Fibroblast of lung (primary cell): ENCODE measurements at regions not wholly inside any gene's neighbourhood (a gene's known extent, or its start where the extent isn't known, plus 50 kb on each side); places are given as distances from the start of the nearest gene placed in this dataset.

ENCODE experiments used
- DNase-seq, 2 donors: peaks; one replicate each; pipeline versions ENCODE4 v3.0.0 to v3.0.0-alpha.2; 2010; ENCODE audit warnings: low read depth in 2 of 2
- H2AFZ ChIP-seq: 2 replicates; pipeline ENCODE4 v1.5.1; 2012; ENCODE audit warnings: low read length, control low read depth, inconsistent platforms
- H3K27ac ChIP-seq: 2 replicates; pipeline ENCODE4 v1.5.1; 2011; ENCODE audit warnings: low read length, control low read depth; ENCODE audit not compliant: insufficient read depth
- H3K27me3 ChIP-seq: 2 replicates; pipeline ENCODE4 v1.5.1; 2011; ENCODE audit warnings: mild to moderate bottlenecking, low read length; ENCODE audit not compliant: control insufficient read depth, insufficient read depth
- H3K36me3 ChIP-seq: 2 replicates; pipeline ENCODE4 v1.5.1; 2011; ENCODE audit warnings: low read length; ENCODE audit not compliant: control insufficient read depth, insufficient read depth
- H3K4me1 ChIP-seq: 2 replicates; pipeline ENCODE4 v1.5.1; 2011; ENCODE audit warnings: low read length; ENCODE audit not compliant: control insufficient read depth, insufficient read depth; ENCODE audit errors: extremely low read depth
- H3K4me2 ChIP-seq: 2 replicates; pipeline ENCODE4 v1.5.1; 2011; ENCODE audit warnings: low read length, control low read depth; ENCODE audit not compliant: insufficient read depth; ENCODE audit errors: extremely low read depth
- H3K4me3 ChIP-seq, 4 experiments: fragments of 200-600 bp in 1 of 4; sonication (generic) in 1 of 4; replicated peaks in 1 of 4; 2 replicates each; pipeline ENCODE4 v1.5.1; 2011 to 2016; ENCODE audit warnings: low read length in 4 of 4, low read depth in 3 of 4, mild to moderate bottlenecking in 3 of 4, control low read depth in 2 of 4, inconsistent platforms in 1 of 4, mixed read lengths in 1 of 4; ENCODE audit not compliant: insufficient read depth in 1 of 4; ENCODE audit errors: control extremely low read depth in 1 of 4
- H3K79me2 ChIP-seq: 2 replicates; pipeline ENCODE4 v1.5.1; 2012; ENCODE audit warnings: mild to moderate bottlenecking, low read length, inconsistent platforms; ENCODE audit not compliant: control insufficient read depth, insufficient read depth
- H3K9ac ChIP-seq: 2 replicates; pipeline ENCODE4 v1.5.1; 2011; ENCODE audit warnings: mild to moderate bottlenecking, low read length, control low read depth; ENCODE audit not compliant: insufficient read depth
- H3K9me3 ChIP-seq: 2 replicates; pipeline ENCODE4 v1.5.1; 2012; ENCODE audit warnings: low read depth, low read length; ENCODE audit not compliant: control insufficient read depth, insufficient read depth
- H4K20me1 ChIP-seq: 2 replicates; pipeline ENCODE4 v1.5.1; 2011; ENCODE audit warnings: low read length; ENCODE audit not compliant: control insufficient read depth, insufficient read depth; ENCODE audit errors: extremely low read depth
- CTCF ChIP-seq, 2 donors: IDR thresholded peaks in 1 of 2; conservative IDR thresholded peaks in 1 of 2; 1 replicate in 1 of 2; 2 replicates in 1 of 2; pipeline ENCODE4 v1.5.1; 2011 to 2012; ENCODE audit warnings: low read length in 2 of 2, control low read depth in 1 of 2, inconsistent platforms in 1 of 2, low read depth in 1 of 2, mild to moderate bottlenecking in 1 of 2
- EZH2 ChIP-seq: IDR thresholded peaks from 2 replicates; pipeline ENCODE4 v1.5.1; 2012; ENCODE audit warnings: low read length, control low read depth, mild to moderate bottlenecking; ENCODE audit errors: missing control alignments

DNA sequence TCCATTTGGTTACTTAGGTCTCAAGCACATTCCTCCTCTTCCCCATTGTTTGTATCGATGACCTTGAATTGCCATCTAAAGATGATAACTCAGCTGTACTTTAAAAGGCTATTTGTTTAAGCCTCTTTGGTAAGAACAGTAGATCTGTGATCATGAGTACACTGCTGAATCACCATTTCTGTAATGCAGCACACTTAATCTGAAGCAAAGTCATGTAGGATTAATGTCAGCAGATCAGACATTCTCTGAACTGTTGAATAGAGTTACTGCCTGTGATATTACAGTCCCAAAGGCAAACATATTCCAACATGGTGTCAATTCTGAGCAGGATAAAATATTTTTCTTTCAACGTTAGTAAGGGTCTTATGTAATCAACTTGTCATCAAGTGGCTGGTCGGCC lies 631.6 kb downstream of the TECRL start:
- no peak overlapping the region for H3K4me2 ChIP-seq
- no peak overlapping the region for H3K9ac ChIP-seq

GRCh38 chr4:63764400-63764799 lies 644.9 kb downstream of the TECRL start:
- Histone ChIP-seq H3K4me3 (no peak overlapping the region), H3K4me2 (no peak overlapping the region), H3K27ac (no peak overlapping the region), H3K79me2 (no peaks in the 10 kb centered on the region), H3K4me1 (no peaks in the 10 kb centered on the region), H4K20me1 (no peaks in the 10 kb centered on the region), H2AFZ (no peak overlapping the region), H3K27me3 (no peaks in the 10 kb centered on the region), H3K36me3 (no peaks in the 10 kb centered on the region), H3K9me3 (no peaks in the 10 kb centered on the region), H3K9ac (no peak overlapping the region)
- no peak for DNase-seq
- no peak for TF ChIP-seq EZH2
- TF ChIP-seq CTCF (conservative IDR thresholded peaks at IDR 0.05 in 1 of 2, IDR thresholded peaks at IDR 0.05 in 1 of 2; ENCODE audit: low read depth in 1 of 2, low read length in 2 of 2): no peak

More for the DNA sequence above, 631.6 kb downstream of the TECRL start:
- no peaks in the 10 kb centered on the region for H3K9me3 ChIP-seq
- H3K27ac ChIP-seq: no peak overlapping the region
- no peak for DNase-seq
- no peaks in the 10 kb centered on the region for H3K4me1 ChIP-seq
- no peaks in the 10 kb centered on the region for H3K27me3 ChIP-seq
- no peaks in the 10 kb centered on the region for H4K20me1 ChIP-seq
- no peak overlapping the region for H3K4me3 ChIP-seq
- no peak for TF ChIP-seq EZH2
- no peak for TF ChIP-seq CTCF (conservative IDR thresholded peaks at IDR 0.05 in 1 of 2, IDR thresholded peaks at IDR 0.05 in 1 of 2; ENCODE audit: low read depth in 1 of 2, low read length in 2 of 2)
- no peak overlapping the region for H2AFZ ChIP-seq
- no peaks in the 10 kb centered on the region for H3K36me3 ChIP-seq
- no peaks in the 10 kb centered on the region for H3K79me2 ChIP-seq

- Histone ChIP-seq H3K4me1 (no peaks in the 10 kb centered on the region), H3K79me2 (no peaks in the 10 kb centered on the region), H3K27me3 (no peaks in the 10 kb centered on the region), H3K4me2 (no peak overlapping the region), H3K9me3 (no peaks in the 10 kb centered on the region), H3K9ac (no peak overlapping the region), H3K36me3 (no peaks in the 10 kb centered on the region), H2AFZ (no peak overlapping the region), H3K27ac (no peak overlapping the region), H4K20me1 (no peaks in the 10 kb centered on the region), H3K4me3 (no peak overlapping the region)
- TF ChIP-seq CTCF (conservative IDR thresholded peaks at IDR 0.05 in 1 of 2, IDR thresholded peaks at IDR 0.05 in 1 of 2; ENCODE audit: low read depth in 1 of 2, low read length in 2 of 2) (no peak), EZH2 (no peak)
- no peak for DNase-seq
These were observed 651.3 kb downstream of the TECRL start for GRCh38 chr4:63757929-63758328.
